IgD-negative memory B cell (primary cell): ENCODE measurements at regions not wholly inside any gene's neighbourhood (a gene's known extent, or its start where the extent isn't known, plus 50 kb on each side); places are given as distances from the start of the nearest gene placed in this dataset.
"Not testable (repeated sequence)": the region's sequence is repeated elsewhere in the genome, so short reads cannot be mapped to it uniquely, and the experiment has no call there.

ENCODE experiments used
- H3K27ac Mint-ChIP-seq, 3 donors: one replicate each; pipeline ENCODE4 v1.8.0; 2020 to 2022; ENCODE audit warnings: mild to moderate bottlenecking in 3 of 3, mixed read lengths in 3 of 3, moderate library complexity in 1 of 3
- H3K27me3 Mint-ChIP-seq: one replicate; pipeline ENCODE4 v1.8.0; 2021; ENCODE audit warnings: mixed read lengths
- H3K36me3 Mint-ChIP-seq: one replicate; pipeline ENCODE4 v1.8.0; 2020; ENCODE audit warnings: mild to moderate bottlenecking, mixed read lengths
- H3K4me1 Mint-ChIP-seq, 3 donors: one replicate each; pipeline ENCODE4 v1.8.0; 2020 to 2022; ENCODE audit warnings: mixed read lengths in 3 of 3, mild to moderate bottlenecking in 1 of 3
- H3K4me3 Mint-ChIP-seq, 4 donors: one replicate each; pipeline ENCODE4 v1.8.0; 2020 to 2022; ENCODE audit warnings: mild to moderate bottlenecking in 4 of 4, mixed read lengths in 4 of 4, moderate library complexity in 3 of 4
- H3K9me3 Mint-ChIP-seq, 3 donors: one replicate each; pipeline ENCODE4 v1.8.0; 2020 to 2021; ENCODE audit warnings: mixed read lengths in 3 of 3, mild to moderate bottlenecking in 1 of 3

DNA sequence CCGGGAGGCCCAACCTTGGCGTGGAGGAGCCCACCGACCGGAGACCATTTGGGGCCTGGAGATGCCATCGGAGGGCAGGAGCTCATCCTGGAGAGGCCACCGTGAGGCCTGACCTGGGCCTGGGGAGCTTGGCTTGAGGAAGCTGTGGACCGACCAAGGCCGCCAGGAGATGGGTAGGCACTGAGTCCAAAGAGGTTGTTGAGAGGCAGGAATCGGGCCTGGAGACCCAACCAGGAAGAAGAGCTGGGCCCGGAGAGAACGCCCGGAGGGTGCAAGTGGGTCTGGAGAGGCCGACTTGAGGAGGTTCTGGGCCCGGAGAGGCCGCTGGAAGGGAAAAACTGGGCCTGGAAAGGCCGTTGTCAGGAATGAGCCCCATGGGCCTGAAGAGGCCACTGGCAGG is 313.8 kb downstream of the OR4F29 start:
- H3K4me3 Mint-ChIP-seq, H3K4me1 Mint-ChIP-seq, H3K27ac Mint-ChIP-seq, H3K9me3 Mint-ChIP-seq, H3K36me3 Mint-ChIP-seq, H3K27me3 Mint-ChIP-seq: not testable (repeated sequence)

- H3K27me3 Mint-ChIP-seq, H3K27ac Mint-ChIP-seq, H3K4me1 Mint-ChIP-seq, H3K4me3 Mint-ChIP-seq, H3K9me3 Mint-ChIP-seq, H3K36me3 Mint-ChIP-seq: not testable (repeated sequence)
Measured at GRCh38 chr1:136344-136932, 315.0 kb downstream of the OR4F29 start.

- not testable (repeated sequence) for H3K27me3 Mint-ChIP-seq
Measured at GRCh38 chr1:134936-135335, 316.5 kb downstream of the OR4F29 start.

GRCh38 chr1:118440-118839 is 333.0 kb downstream of the OR4F29 start:
- not testable (repeated sequence) for H3K4me3 Mint-ChIP-seq, H3K36me3 Mint-ChIP-seq, H3K9me3 Mint-ChIP-seq, H3K27ac Mint-ChIP-seq, H3K27me3 Mint-ChIP-seq, H3K4me1 Mint-ChIP-seq

More at GRCh38 chr1:134936-135335, 316.5 kb downstream of the OR4F29 start:
- not testable (repeated sequence) for H3K9me3 Mint-ChIP-seq, H3K4me1 Mint-ChIP-seq, H3K4me3 Mint-ChIP-seq, H3K27ac Mint-ChIP-seq, H3K36me3 Mint-ChIP-seq

DNA sequence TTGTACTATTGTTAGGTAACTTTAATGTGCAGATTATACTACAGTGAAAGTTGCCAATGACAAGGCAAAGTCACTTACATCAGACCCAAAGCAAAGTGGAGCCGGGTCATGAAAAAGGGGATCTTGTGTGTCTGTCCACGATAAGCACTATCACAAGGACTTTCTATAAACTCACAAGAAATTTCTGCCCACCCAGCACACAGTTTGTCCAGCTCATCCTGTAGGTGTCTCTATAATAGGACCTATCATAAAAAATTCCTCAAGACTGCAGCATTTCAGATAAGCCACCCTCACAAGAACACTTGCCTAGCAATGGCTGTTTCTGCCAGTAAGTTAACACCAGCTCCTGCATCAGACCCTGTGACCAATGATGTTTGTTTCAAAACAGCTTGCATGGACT is 335.9 kb downstream of the OR4F29 start:
- H3K4me3 Mint-ChIP-seq, H3K27me3 Mint-ChIP-seq, H3K4me1 Mint-ChIP-seq, H3K27ac Mint-ChIP-seq, H3K9me3 Mint-ChIP-seq, H3K36me3 Mint-ChIP-seq: not testable (repeated sequence)

GRCh38 chr1:104776-105175 is 346.7 kb downstream of the OR4F29 start:
- not testable (repeated sequence) for H3K4me1 Mint-ChIP-seq, H3K27ac Mint-ChIP-seq, H3K4me3 Mint-ChIP-seq, H3K9me3 Mint-ChIP-seq, H3K36me3 Mint-ChIP-seq, H3K27me3 Mint-ChIP-seq

- not testable (repeated sequence) for H3K4me3 Mint-ChIP-seq, H3K4me1 Mint-ChIP-seq
Measured at GRCh38 chr1:99481-99880, 352.0 kb downstream of the OR4F29 start.

DNA sequence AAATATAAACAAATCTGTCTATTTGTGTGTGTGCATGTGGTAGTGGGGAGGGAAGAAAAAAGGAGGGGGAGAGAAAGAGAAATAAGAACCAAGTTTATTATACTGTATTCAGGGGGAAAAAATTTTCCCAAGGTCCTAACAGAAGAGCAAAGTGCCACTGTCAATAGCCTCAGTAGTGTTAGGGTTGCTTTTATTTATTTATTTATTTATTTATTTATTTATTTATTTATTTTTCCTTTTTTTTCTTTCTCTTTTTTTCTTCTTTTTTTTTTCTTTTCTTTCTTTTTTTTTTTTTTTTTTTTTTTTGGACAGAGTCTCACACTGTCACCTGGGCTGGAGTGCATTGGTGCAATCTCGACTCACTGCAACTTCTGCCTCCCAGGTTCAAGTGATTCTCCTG is 352.7 kb downstream of the OR4F29 start:
- not testable (repeated sequence) for H3K4me1 Mint-ChIP-seq, H3K36me3 Mint-ChIP-seq, H3K4me3 Mint-ChIP-seq, H3K27me3 Mint-ChIP-seq, H3K9me3 Mint-ChIP-seq, H3K27ac Mint-ChIP-seq

More at GRCh38 chr1:99481-99880, 352.0 kb downstream of the OR4F29 start:
- H3K36me3 Mint-ChIP-seq, H3K9me3 Mint-ChIP-seq, H3K27me3 Mint-ChIP-seq, H3K27ac Mint-ChIP-seq: not testable (repeated sequence)

GRCh38 chr1:91279-91678 is 360.2 kb downstream of the OR4F29 start:
- H3K9me3 Mint-ChIP-seq, H3K4me3 Mint-ChIP-seq, H3K27me3 Mint-ChIP-seq, H3K4me1 Mint-ChIP-seq, H3K27ac Mint-ChIP-seq, H3K36me3 Mint-ChIP-seq: not testable (repeated sequence)

DNA sequence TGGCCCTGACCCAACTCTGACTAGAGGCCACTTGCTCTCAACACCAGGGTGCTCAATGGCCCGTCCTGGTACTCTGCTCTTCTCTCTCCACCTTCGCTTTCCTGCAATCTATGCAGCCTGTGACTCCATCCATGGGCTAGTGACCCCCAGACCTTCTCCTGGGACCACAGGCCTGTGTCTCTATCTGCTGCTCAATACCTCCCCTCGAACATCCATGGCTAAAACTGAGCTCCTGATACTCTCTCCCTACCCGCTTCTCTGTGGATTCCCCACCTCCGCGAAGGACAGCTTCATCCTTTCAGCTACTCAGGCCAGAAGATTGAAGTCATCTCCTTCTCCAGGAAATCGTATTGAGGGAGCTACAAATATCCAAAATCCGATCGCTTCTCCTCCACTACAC is 363.4 kb downstream of the OR4F29 start:
- H3K27me3 Mint-ChIP-seq, H3K27ac Mint-ChIP-seq, H3K9me3 Mint-ChIP-seq, H3K4me1 Mint-ChIP-seq, H3K4me3 Mint-ChIP-seq, H3K36me3 Mint-ChIP-seq: not testable (repeated sequence)

DNA sequence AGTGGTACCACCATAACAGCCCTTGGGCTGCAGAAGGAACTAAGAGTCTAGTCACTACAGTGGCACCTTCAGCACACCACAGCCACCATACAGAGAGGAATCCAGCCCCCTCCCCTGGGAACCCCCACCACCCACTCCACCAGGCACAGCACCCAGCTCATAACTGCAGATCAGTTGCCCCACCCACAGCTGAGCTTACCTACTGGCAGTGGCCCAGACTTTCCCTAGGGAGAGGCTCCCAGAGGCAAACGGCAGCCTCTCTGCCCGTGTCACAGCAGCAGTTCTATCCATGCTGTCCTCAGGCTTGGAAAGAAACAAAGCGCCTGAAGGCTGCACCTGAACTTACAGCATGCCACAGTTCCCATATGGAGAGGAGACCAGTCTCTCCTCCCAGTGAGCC is 372.3 kb downstream of the OR4F29 start:
- not testable (repeated sequence) for H3K36me3 Mint-ChIP-seq, H3K27me3 Mint-ChIP-seq, H3K9me3 Mint-ChIP-seq

DNA sequence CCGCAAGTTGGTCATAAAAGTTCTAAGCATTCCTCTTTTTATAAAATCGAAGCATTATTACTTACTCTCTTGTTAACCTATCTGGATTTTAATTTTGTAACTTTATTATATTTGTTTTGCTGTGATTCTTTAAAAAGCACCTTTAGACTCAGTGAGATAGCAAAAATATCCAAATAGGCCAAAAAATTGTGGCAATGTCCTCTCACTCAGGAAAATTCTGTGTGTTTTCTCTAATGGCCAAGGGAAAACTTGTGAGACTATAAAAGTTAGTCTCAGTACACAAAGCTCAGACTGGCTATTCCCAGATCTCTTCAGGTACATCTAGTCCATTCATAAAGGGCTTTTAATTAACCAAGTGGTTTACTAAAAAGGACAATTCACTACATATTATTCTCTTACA is 386.4 kb downstream of the OR4F29 start, which contains the start of gene OR4F5:
TSS of gene OR4F5 (plus strand) at position 301 of the 400 bp plus-strand sequence.
- not testable (repeated sequence) for H3K4me1 Mint-ChIP-seq

More for the DNA sequence above, 372.3 kb downstream of the OR4F29 start:
- not testable (repeated sequence) for H3K4me3 Mint-ChIP-seq, H3K4me1 Mint-ChIP-seq, H3K27ac Mint-ChIP-seq

GRCh38 chr1:56014-56531 is 395.4 kb downstream of the OR4F29 start:
- H3K4me3 Mint-ChIP-seq, H3K27me3 Mint-ChIP-seq, H3K9me3 Mint-ChIP-seq, H3K36me3 Mint-ChIP-seq, H3K4me1 Mint-ChIP-seq, H3K27ac Mint-ChIP-seq: not testable (repeated sequence)

More for the DNA sequence above, 386.4 kb downstream of the OR4F29 start, which contains the start of gene OR4F5:
- not testable (repeated sequence) for H3K27me3 Mint-ChIP-seq, H3K27ac Mint-ChIP-seq, H3K9me3 Mint-ChIP-seq, H3K4me3 Mint-ChIP-seq, H3K36me3 Mint-ChIP-seq

DNA sequence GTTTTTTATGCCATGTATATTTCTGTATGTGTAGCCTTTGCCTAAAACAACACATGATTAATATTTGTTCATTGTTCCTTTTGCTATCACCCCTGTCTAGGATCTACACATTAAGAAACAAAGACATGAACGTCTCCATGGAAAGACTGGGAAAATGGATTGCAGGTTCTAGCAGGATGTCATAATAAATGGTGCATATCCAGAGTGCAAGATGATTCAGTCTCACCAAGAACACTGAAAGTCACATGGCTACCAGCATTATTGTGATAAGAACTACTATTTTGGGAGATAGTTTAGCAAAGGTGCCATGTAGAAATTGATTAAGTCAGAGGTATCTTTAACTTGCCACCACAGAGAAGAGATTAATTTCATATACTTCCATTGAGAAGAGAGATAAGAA is 398.3 kb downstream of the OR4F29 start:
- H3K4me1 Mint-ChIP-seq, H3K4me3 Mint-ChIP-seq, H3K27ac Mint-ChIP-seq, H3K36me3 Mint-ChIP-seq, H3K27me3 Mint-ChIP-seq, H3K9me3 Mint-ChIP-seq: not testable (repeated sequence)

DNA sequence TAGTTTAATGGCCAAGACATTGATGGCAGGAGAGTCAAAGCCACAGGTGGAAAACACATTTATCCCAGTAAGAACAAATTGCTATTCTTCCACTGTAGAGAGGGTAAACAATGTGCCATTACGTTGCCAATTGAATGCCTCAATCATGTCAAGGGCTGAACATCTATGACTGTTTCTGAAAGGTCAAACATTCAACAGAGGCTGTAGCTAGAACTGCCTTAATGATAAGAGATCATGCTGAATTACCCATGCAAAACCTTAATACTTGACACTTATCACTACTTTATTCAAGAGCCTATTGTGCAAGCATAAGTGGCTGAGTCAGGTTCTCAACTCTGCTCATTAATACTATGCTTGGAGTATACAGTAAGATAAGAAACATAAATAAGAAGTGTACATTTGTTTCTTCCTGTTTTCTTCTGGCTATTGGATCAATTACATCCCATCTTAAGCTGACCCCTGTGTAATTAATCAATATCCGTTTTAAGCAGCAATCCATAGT is 409.5 kb downstream of the OR4F29 start:
- not testable (repeated sequence) for H3K27ac Mint-ChIP-seq, H3K9me3 Mint-ChIP-seq, H3K36me3 Mint-ChIP-seq, H3K27me3 Mint-ChIP-seq, H3K4me3 Mint-ChIP-seq, H3K4me1 Mint-ChIP-seq

- not testable (repeated sequence) for H3K9me3 Mint-ChIP-seq, H3K36me3 Mint-ChIP-seq, H3K27me3 Mint-ChIP-seq, H3K27ac Mint-ChIP-seq, H3K4me1 Mint-ChIP-seq, H3K4me3 Mint-ChIP-seq
Measured at GRCh38 chr1:41197-41596, 410.3 kb downstream of the OR4F29 start.

DNA sequence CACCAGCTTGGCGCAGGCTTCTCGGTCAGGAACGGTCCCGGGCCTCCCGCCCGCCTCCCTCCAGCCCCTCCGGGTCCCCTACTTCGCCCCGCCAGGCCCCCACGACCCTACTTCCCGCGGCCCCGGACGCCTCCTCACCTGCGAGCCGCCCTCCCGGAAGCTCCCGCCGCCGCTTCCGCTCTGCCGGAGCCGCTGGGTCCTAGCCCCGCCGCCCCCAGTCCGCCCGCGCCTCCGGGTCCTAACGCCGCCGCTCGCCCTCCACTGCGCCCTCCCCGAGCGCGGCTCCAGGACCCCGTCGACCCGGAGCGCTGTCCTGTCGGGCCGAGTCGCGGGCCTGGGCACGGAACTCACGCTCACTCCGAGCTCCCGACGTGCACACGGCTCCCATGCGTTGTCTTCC is 422.3 kb downstream of the OR4F29 start:
- H3K4me1 Mint-ChIP-seq, H3K9me3 Mint-ChIP-seq, H3K4me3 Mint-ChIP-seq, H3K27me3 Mint-ChIP-seq, H3K27ac Mint-ChIP-seq, H3K36me3 Mint-ChIP-seq: not testable (repeated sequence)
